ENCODE measurements at regions not wholly inside any gene's neighbourhood (a gene's known extent, or its start where the extent isn't known, plus 50 kb on each side); places are given as distances from the start of the nearest gene placed in this dataset.

GRCh38 chr10:78537018-78537417 is 503.4 kb downstream of the RPS24 start:
- Mint-ChIP-seq H3K4me1 (ENCODE audit: low read depth) (peaks cover 7% of the 10 kb centered on the region), H3K27ac (no peak overlapping the region), H3K27me3 (peaks cover 15% of the 10 kb centered on the region), H3K36me3 (no peaks in the 10 kb centered on the region), H3K4me3 (no peak overlapping the region), H3K9me3 (peaks cover 9% of the 10 kb centered on the region)
- no peak for DNase-seq
- ChIA-PET POLR2A (no interaction called here), CTCF (no interaction called here)
- intact Hi-C loops (cut with micrococcal nuclease): no loop called here

GRCh38 chr10:78539247-78539766 is 505.6 kb downstream of the RPS24 start:
- no peak overlapping the region for H3K27ac Mint-ChIP-seq
- DNase-seq: no peak
- no peaks in the 10 kb centered on the region for H3K36me3 Mint-ChIP-seq
- ChIA-PET CTCF (no interaction called here), POLR2A (no interaction called here)
- H3K4me3 Mint-ChIP-seq: no peak overlapping the region
- intact Hi-C loops (cut with micrococcal nuclease): no loop called here
- peaks cover 15% of the 10 kb centered on the region for H3K4me1 Mint-ChIP-seq (ENCODE audit: low read depth)
- H3K9me3 Mint-ChIP-seq: peaks cover 9% of the 10 kb centered on the region
- H3K27me3 Mint-ChIP-seq: peaks cover 9% of the 10 kb centered on the region

GRCh38 chr10:78540355-78541076 is 506.9 kb downstream of the RPS24 start:
- H3K4me3 Mint-ChIP-seq: no peak overlapping the region
- ChIA-PET CTCF (no interaction called here), POLR2A (no interaction called here)
- peaks cover 9% of the 10 kb centered on the region for H3K27me3 Mint-ChIP-seq
- peaks cover 15% of the 10 kb centered on the region for H3K4me1 Mint-ChIP-seq (ENCODE audit: low read depth)
- intact Hi-C loops (cut with micrococcal nuclease): no loop called here
- no peak overlapping the region for H3K27ac Mint-ChIP-seq
- DNase-seq: no peak
- no peaks in the 10 kb centered on the region for H3K36me3 Mint-ChIP-seq
- H3K9me3 Mint-ChIP-seq: peaks cover 9% of the 10 kb centered on the region

GRCh38 chr10:78541481-78542140 is 507.9 kb downstream of the RPS24 start:
- H3K27me3 Mint-ChIP-seq: peaks cover 9% of the 10 kb centered on the region
- intact Hi-C loops (cut with micrococcal nuclease): no loop called here
- ChIA-PET POLR2A (no interaction called here), CTCF (no interaction called here)
- H3K4me3 Mint-ChIP-seq: no peak overlapping the region
- no peaks in the 10 kb centered on the region for H3K36me3 Mint-ChIP-seq
- H3K27ac Mint-ChIP-seq: peak overlapping the region; percentile 14
- peak; percentile 33 for DNase-seq
- peaks cover 15% of the 10 kb centered on the region for H3K4me1 Mint-ChIP-seq (ENCODE audit: low read depth)
- H3K9me3 Mint-ChIP-seq: peaks cover 9% of the 10 kb centered on the region

- CTCF ChIA-PET: no interaction called here
- H3K4me3 Mint-ChIP-seq: no peak overlapping the region
Observed at GRCh38 chr10:78542141-78542489, 508.5 kb downstream of the RPS24 start.

GRCh38 chr10:78542521-78542920 is 508.9 kb downstream of the RPS24 start:
- CTCF ChIA-PET: interaction anchor here (0.6 kb wide), 1 partner anchor 614 kb away, joined by 3 read pairs; no protein-coding TSS in a partner anchor
- POLR2A ChIA-PET: no interaction called here
- H3K27ac Mint-ChIP-seq: no peak overlapping the region
- no peak for DNase-seq
- no peak overlapping the region for H3K4me3 Mint-ChIP-seq
- H3K9me3 Mint-ChIP-seq: peaks cover 9% of the 10 kb centered on the region
- intact Hi-C loops (cut with micrococcal nuclease): no loop called here
- peaks cover 15% of the 10 kb centered on the region for H3K4me1 Mint-ChIP-seq (ENCODE audit: low read depth)
- H3K27me3 Mint-ChIP-seq: peaks cover 9% of the 10 kb centered on the region
- no peaks in the 10 kb centered on the region for H3K36me3 Mint-ChIP-seq

More at GRCh38 chr10:78542141-78542489, 508.5 kb downstream of the RPS24 start:
- H3K27ac Mint-ChIP-seq: peak overlapping the region; percentile 14
- no peaks in the 10 kb centered on the region for H3K36me3 Mint-ChIP-seq
- H3K4me1 Mint-ChIP-seq (ENCODE audit: low read depth): peaks cover 15% of the 10 kb centered on the region
- H3K27me3 Mint-ChIP-seq: peaks cover 9% of the 10 kb centered on the region
- peaks cover 9% of the 10 kb centered on the region for H3K9me3 Mint-ChIP-seq
- intact Hi-C loops (cut with micrococcal nuclease): no loop called here
- POLR2A ChIA-PET: no interaction called here
- no peak for DNase-seq

GRCh38 chr10:78543031-78543748 is 509.5 kb downstream of the RPS24 start:
- Mint-ChIP-seq H3K4me3 (no peak overlapping the region), H3K36me3 (no peaks in the 10 kb centered on the region), H3K27ac (no peak overlapping the region), H3K4me1 (ENCODE audit: low read depth) (peaks cover 15% of the 10 kb centered on the region), H3K27me3 (peaks cover 11% of the 10 kb centered on the region), H3K9me3 (peaks cover 9% of the 10 kb centered on the region)
- intact Hi-C loops (cut with micrococcal nuclease): no loop called here
- no peak for DNase-seq
- ChIA-PET CTCF (interaction anchor here (0.6 kb wide), 1 partner anchor 613 kb away, joined by 3 read pairs; no protein-coding TSS in a partner anchor), POLR2A (no interaction called here)

- H3K9me3 Mint-ChIP-seq: peaks cover 9% of the 10 kb centered on the region
- POLR2A ChIA-PET: no interaction called here
- H3K36me3 Mint-ChIP-seq: no peaks in the 10 kb centered on the region
- CTCF ChIA-PET: no interaction called here
- DNase-seq: peak; percentile 39
- no peak overlapping the region for H3K27ac Mint-ChIP-seq
- H3K4me1 Mint-ChIP-seq (ENCODE audit: low read depth): peaks cover 15% of the 10 kb centered on the region
- peaks cover 11% of the 10 kb centered on the region for H3K27me3 Mint-ChIP-seq
- no peak overlapping the region for H3K4me3 Mint-ChIP-seq
- intact Hi-C loops (cut with micrococcal nuclease): no loop called here
Observed at GRCh38 chr10:78543749-78544362, 510.2 kb downstream of the RPS24 start.

- Mint-ChIP-seq H3K4me1 (ENCODE audit: low read depth) (peaks cover 15% of the 10 kb centered on the region), H3K27ac (no peak overlapping the region), H3K9me3 (peaks cover 9% of the 10 kb centered on the region), H3K36me3 (no peaks in the 10 kb centered on the region), H3K27me3 (peaks cover 8% of the 10 kb centered on the region), H3K4me3 (no peak overlapping the region)
- CTCF ChIA-PET: no interaction called here
- DNase-seq: no peak
- intact Hi-C loops (cut with micrococcal nuclease): no loop called here
- POLR2A ChIA-PET: no interaction called here
Observed at GRCh38 chr10:78544423-78545090, 510.9 kb downstream of the RPS24 start.

GRCh38 chr10:78545756-78546155 is 512.1 kb downstream of the RPS24 start:
- intact Hi-C loops (cut with micrococcal nuclease): no loop called here
- Mint-ChIP-seq H3K4me3 (no peak overlapping the region), H3K9me3 (peaks cover 4% of the 10 kb centered on the region), H3K4me1 (ENCODE audit: low read depth) (peaks cover 15% of the 10 kb centered on the region), H3K27ac (no peak overlapping the region), H3K36me3 (no peaks in the 10 kb centered on the region), H3K27me3 (peaks cover 9% of the 10 kb centered on the region)
- ChIA-PET CTCF (no interaction called here), POLR2A (no interaction called here)
- DNase-seq: no peak

GRCh38 chr10:78547397-78547796 is 513.7 kb downstream of the RPS24 start:
- peaks cover 6% of the 10 kb centered on the region for H3K4me1 Mint-ChIP-seq (ENCODE audit: low read depth)
- DNase-seq: peak; percentile 20
- ChIA-PET CTCF (interaction anchor here (0.6 kb wide), 1 partner anchor 69 kb away, joined by 3 read pairs; no protein-coding TSS in a partner anchor), POLR2A (no interaction called here)
- no peaks in the 10 kb centered on the region for H3K36me3 Mint-ChIP-seq
- H3K27ac Mint-ChIP-seq: no peak overlapping the region
- no peak overlapping the region for H3K4me3 Mint-ChIP-seq
- H3K27me3 Mint-ChIP-seq: peaks cover 9% of the 10 kb centered on the region
- intact Hi-C loops (cut with micrococcal nuclease): no loop called here
- no peaks in the 10 kb centered on the region for H3K9me3 Mint-ChIP-seq

- Mint-ChIP-seq H3K4me3 (no peak overlapping the region), H3K27me3 (peaks cover 9% of the 10 kb centered on the region), H3K36me3 (no peaks in the 10 kb centered on the region), H3K4me1 (ENCODE audit: low read depth) (peaks cover 6% of the 10 kb centered on the region), H3K9me3 (no peaks in the 10 kb centered on the region), H3K27ac (no peak overlapping the region)
- intact Hi-C loops (cut with micrococcal nuclease): no loop called here
- no peak for DNase-seq
- POLR2A ChIA-PET: no interaction called here
- CTCF ChIA-PET: no interaction called here
Observed at GRCh38 chr10:78547905-78548304, 514.2 kb downstream of the RPS24 start.
